ENCODE measurements at regions not wholly inside any gene's neighbourhood (a gene's known extent, or its start where the extent isn't known, plus 50 kb on each side); places are given as distances from the start of the nearest gene placed in this dataset.

GRCh38 chr11:98561252-98561651, 459.5 kb upstream of the CNTN5 start:
- TF ChIP-seq, protein P1, sequence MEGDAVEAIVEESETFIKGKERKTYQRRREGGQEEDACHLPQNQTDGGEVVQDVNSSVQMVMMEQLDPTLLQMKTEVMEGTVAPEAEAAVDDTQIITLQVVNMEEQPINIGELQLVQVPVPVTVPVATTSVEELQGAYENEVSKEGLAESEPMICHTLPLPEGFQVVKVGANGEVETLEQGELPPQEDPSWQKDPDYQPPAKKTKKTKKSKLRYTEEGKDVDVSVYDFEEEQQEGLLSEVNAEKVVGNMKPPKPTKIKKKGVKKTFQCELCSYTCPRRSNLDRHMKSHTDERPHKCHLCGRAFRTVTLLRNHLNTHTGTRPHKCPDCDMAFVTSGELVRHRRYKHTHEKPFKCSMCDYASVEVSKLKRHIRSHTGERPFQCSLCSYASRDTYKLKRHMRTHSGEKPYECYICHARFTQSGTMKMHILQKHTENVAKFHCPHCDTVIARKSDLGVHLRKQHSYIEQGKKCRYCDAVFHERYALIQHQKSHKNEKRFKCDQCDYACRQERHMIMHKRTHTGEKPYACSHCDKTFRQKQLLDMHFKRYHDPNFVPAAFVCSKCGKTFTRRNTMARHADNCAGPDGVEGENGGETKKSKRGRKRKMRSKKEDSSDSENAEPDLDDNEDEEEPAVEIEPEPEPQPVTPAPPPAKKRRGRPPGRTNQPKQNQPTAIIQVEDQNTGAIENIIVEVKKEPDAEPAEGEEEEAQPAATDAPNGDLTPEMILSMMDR (IDR thresholded peaks at IDR 0.05) = no peak
- TF ChIP-seq RAD21 (conservative IDR thresholded peaks at IDR 0.05 in 1 of 2, IDR thresholded peaks at IDR 0.05 in 1 of 2) (no peak), REST (IDR thresholded peaks at IDR 0.05) (no peak), CEBPB (IDR thresholded peaks at IDR 0.05) (no peak), SREBF2 (IDR thresholded peaks at IDR 0.05) (no peak), POLR2A (IDR thresholded peaks at IDR 0.05; ENCODE audit: low read length) (no peak), RFX5 (IDR thresholded peaks at IDR 0.05) (no peak)
- TF ChIP-seq, protein P2, sequence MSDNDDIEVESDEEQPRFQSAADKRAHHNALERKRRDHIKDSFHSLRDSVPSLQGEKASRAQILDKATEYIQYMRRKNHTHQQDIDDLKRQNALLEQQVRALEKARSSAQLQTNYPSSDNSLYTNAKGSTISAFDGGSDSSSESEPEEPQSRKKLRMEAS (IDR thresholded peaks at IDR 0.05) = no peak

All from A549 (cell line).